ENCODE measurements at regions not wholly inside any gene's neighbourhood (a gene's known extent, or its start where the extent isn't known, plus 50 kb on each side); places are given as distances from the start of the nearest gene placed in this dataset.
"Not testable (repeated sequence)": the region's sequence is repeated elsewhere in the genome, so short reads cannot be mapped to it uniquely, and the experiment has no call there.

- DNase-seq (ENCODE audit: low read depth), result no peak
These were observed 172.7 kb upstream of the FRG1 start for GRCh38 chr4:189767941-189768340.

- no peak for DNase-seq (ENCODE audit: low read depth)
These were observed 171.5 kb upstream of the FRG1 start for GRCh38 chr4:189769131-189769530.

- DNase-seq (ENCODE audit: low read depth), result no peak
These were observed 168.8 kb upstream of the FRG1 start for GRCh38 chr4:189771696-189772361.

- DNase-seq (ENCODE audit: low read depth), result no peak
These were observed 166.8 kb upstream of the FRG1 start for GRCh38 chr4:189773909-189774308.

GRCh38 chr4:189779281-189779980 is 161.2 kb upstream of the FRG1 start:
- no peak for DNase-seq (ENCODE audit: low read depth)

GRCh38 chr4:189780391-189780790 is 160.3 kb upstream of the FRG1 start:
- DNase-seq (ENCODE audit: low read depth), result no peak

GRCh38 chr4:189784651-189785050 is 156.0 kb upstream of the FRG1 start:
- DNase-seq (ENCODE audit: low read depth), result no peak

GRCh38 chr4:189785257-189785656 is 155.4 kb upstream of the FRG1 start:
- DNase-seq (ENCODE audit: low read depth), result no peak

GRCh38 chr4:189786447-189786846 is 154.2 kb upstream of the FRG1 start:
- no peak for DNase-seq (ENCODE audit: low read depth)

GRCh38 chr4:189787216-189788031 is 153.2 kb upstream of the FRG1 start:
- DNase-seq (ENCODE audit: low read depth), result no peak

- DNase-seq (ENCODE audit: low read depth), result peak; percentile 9
These were observed 147.6 kb upstream of the FRG1 start for GRCh38 chr4:189792924-189793618.

- no peak for DNase-seq (ENCODE audit: low read depth)
These were observed 140.1 kb upstream of the FRG1 start for GRCh38 chr4:189800545-189801088.

- DNase-seq (ENCODE audit: low read depth), result no peak
These were observed 137.8 kb upstream of the FRG1 start for GRCh38 chr4:189802884-189803283.

- no peak for DNase-seq (ENCODE audit: low read depth)
These were observed 135.8 kb upstream of the FRG1 start for GRCh38 chr4:189804894-189805293.

- DNase-seq (ENCODE audit: low read depth), result no peak
These were observed 134.2 kb upstream of the FRG1 start for GRCh38 chr4:189806506-189806905.

- DNase-seq (ENCODE audit: low read depth), result no peak
These were observed 133.6 kb upstream of the FRG1 start for GRCh38 chr4:189807031-189807430.

GRCh38 chr4:189809241-189809735 is 131.4 kb upstream of the FRG1 start:
- DNase-seq (ENCODE audit: low read depth), result no peak

GRCh38 chr4:189809839-189810238 is 130.8 kb upstream of the FRG1 start:
- DNase-seq (ENCODE audit: low read depth), result no peak

- DNase-seq (ENCODE audit: low read depth), result not testable (repeated sequence)
These were observed 130.1 kb upstream of the FRG1 start for GRCh38 chr4:189810318-189811181.

- DNase-seq (ENCODE audit: low read depth), result no peak
These were observed 125.1 kb upstream of the FRG1 start for GRCh38 chr4:189815404-189816192.
